Neural cell (in vitro differentiated cells): ENCODE measurements at regions not wholly inside any gene's neighbourhood (a gene's known extent, or its start where the extent isn't known, plus 50 kb on each side); places are given as distances from the start of the nearest gene placed in this dataset.

Source experiments
- EZH2 ChIP-seq: fragments of 200-600, 300-800 bp; shearing (Covaris generic), sonication (generic); IDR thresholded peaks from 2 replicates; pipeline ENCODE4 v1.6.1; 2014; ENCODE audit warnings: antibody characterized with exemption, low read length, borderline replicate concordance, mild to moderate bottlenecking; ENCODE audit not compliant: insufficient read depth, poor library complexity, severe bottlenecking
- POLR2AphosphoS5 ChIP-seq: IDR thresholded peaks from 2 replicates; pipeline ENCODE4 v1.6.1; 2012
- SMC3 ChIP-seq: fragments of 450-650 bp; conservative IDR thresholded peaks from 2 replicates; pipeline ENCODE4 v1.6.1; 2014; ENCODE audit warnings: antibody characterized with exemption, mild to moderate bottlenecking, moderate library complexity; ENCODE audit not compliant: poor library complexity

- no peak for TF ChIP-seq SMC3
- TF ChIP-seq POLR2AphosphoS5: no peak
- TF ChIP-seq EZH2: no peak
These were observed 880.1 kb upstream of the PCDH9 start for GRCh38 chr13:68110178-68110768.
